ENCODE measurements at regions not wholly inside any gene's neighbourhood (a gene's known extent, or its start where the extent isn't known, plus 50 kb on each side); places are given as distances from the start of the nearest gene placed in this dataset.

DNA sequence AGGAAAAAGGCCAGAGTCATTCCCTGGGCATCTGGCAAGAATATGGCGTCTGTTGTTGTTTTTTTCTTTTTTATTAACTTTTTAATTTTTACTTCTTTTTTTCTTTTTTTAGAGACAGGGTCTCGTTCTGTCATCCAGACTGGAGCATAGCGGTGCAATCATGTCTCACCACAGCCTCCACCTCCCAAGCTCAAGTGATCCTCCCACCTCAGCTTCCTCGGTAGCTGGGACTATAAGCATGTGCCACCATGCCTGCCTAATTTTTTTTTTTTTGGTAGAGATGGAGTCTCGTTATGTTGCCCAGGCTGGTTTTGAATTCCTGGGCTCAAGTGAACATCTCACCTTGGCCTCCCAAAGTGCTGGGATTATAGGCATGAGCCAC, 54.0 kb upstream of the PRDM11 start:
- no peak for DNase-seq

DNA sequence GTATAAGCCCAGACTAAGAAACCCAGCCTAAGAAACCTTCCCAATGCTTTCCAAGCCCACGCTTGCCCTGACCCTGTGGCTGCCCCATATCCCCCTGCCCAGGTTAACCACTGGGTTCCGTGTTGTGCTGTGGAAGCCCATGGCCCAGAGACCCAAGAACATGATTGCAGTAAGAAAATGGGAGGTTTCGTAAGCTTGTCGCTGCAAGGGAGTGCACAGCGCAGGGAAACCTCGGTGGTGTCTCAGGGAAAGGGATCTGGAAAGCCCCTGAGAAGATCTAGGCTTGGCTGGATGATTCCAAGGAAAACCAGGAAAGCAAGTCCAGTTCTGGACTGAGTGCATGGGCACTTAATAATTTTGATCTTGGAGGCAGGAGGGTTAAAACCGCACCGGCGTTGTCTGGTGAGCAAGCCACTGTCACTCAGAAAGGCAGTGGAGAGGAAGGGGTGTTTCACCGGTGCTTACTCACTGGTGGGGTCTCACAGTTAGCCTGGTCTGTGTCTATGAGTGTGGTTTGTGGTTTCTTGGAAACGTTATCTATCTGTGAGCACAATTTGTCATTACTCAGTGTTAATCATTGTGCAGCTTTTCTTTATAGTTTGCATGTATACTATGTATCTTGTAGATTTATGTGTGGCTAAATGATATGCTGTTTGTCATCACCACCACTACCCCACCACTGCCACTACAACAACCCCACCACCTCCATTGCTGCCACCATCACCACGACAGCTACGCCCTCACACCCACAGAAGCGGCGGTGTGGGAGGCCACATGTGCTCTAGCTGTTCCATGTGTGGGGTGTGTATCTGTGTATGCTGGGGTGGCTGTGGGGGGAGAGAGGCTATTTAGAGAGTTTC, 53.3 kb upstream of the PRDM11 start:
- no peak for DNase-seq

DNA sequence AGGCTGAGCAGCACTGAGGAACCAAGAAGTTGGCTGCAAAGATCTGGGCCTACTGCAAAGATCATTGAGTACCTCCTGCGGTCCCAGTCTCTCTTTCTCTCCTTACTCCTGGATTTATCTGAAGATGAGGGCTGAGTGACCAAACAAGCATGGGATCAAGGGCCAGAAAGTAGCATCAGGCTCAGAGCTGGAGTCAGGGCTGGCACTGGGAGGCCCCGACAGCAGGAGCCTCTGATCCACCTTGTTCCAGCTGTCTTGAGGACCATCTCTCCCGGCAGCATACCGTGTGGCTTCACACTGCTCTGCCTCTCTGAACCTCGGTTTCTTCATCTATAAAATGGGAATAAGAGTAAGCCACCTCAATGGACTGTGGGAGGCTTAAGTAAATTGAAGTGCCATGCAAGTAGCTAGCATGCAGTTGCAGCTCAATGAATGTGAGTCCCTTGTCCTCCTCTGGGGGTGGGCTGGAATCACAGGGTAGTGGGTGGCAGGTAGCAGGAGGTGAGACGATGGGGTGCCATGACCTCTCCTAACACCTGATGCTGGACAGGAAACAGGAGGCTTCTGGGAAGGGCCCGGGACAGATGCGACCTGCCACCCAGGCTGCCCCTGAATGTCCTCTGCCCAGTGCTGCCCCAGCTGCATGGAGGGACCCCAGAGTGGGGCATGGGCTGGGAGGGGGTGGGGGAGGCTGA, 52.5 kb upstream of the PRDM11 start:
- DNase-seq, result no peak

DNA sequence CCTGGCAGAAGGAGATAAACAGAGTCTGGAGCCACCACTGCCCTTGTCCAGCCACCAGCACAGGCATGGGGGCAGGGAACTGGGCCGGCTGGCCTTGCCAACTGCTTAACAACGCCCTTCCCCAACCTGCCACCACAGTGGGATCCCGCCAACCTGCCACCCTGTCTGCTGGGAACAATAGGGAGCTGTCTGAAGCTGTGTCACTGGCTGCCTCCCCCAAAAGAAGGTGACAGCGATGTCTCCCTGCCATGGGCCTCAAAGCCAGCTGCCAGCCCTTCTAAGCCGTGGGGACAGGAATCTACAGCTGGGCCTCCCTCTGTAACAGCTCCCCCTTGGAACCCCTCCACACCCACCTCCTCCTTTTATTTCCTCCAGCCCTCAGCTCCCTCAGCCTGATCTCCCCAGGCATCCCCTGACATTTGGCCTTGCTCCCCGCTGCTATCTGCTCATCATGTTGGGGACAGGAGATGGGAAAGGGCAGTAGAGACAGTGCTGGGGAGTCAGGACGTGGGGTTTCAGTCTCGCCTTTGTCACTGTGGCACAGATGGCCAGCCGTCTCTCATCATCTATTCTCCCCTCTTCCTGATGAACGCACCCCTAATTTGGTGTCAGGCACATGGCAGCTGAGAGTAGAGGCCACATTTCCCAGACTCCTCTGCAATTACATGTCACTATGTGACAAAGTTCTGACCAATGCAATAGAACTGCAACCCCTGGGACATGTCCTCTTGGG, 51.3 kb upstream of the PRDM11 start:
- DNase-seq, result no peak

DNA sequence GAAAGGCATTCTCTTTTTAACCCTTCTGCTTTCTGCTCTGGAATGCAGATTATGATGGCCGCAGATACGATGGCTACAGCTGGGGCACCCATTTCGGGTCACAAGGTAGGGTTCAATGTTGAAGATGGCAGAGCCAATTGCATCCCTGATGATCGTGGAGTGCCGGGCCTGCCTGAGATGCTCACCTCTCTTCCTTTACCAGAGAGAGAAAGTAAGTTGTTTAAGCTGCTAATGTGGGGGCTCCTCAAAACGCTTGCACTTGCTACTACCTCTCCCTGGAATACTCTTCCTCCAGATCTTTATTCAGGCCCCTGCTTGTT, 50.8 kb upstream of the PRDM11 start:
- DNase-seq, result no peak

DNA sequence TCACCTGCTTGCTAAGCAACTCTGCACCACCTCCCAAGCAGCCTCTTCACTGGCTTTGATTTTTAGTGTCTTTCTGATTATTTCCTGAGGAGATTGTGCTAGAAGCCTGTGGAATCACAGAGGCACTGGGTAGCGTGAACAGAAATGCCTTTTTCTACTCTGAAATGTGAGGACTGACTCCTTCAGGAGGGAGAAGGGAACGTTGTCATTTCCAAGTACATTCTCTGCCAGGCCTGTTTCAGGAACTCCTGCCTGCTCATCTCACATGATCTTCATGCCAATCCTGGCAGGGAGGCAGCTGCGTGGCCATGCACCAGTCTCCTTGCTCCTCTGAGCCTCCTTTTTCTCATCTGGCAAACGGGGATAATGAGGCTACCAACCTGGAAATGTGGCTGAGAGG, 49.8 kb upstream of the PRDM11 start:
- no peak for DNase-seq

Measured in NCI-H748 treated with DMSO at 0.1 percent for 48 hours (cell line).